Skeletal muscle cell (primary cell): ENCODE measurements at regions not wholly inside any gene's neighbourhood (a gene's known extent, or its start where the extent isn't known, plus 50 kb on each side); places are given as distances from the start of the nearest gene placed in this dataset.
"Not testable (repeated sequence)": the region's sequence is repeated elsewhere in the genome, so short reads cannot be mapped to it uniquely, and the experiment has no call there.

Experiments used
- DNase-seq: peaks from one replicate; pipeline ENCODE4 v3.0.0-alpha.2; 2010; ENCODE audit warnings: low read depth
- H3K4me3 ChIP-seq: 2 replicates; pipeline ENCODE4 v1.5.1; 2011; ENCODE audit warnings: low read depth, mild to moderate bottlenecking, control low read depth, low read length, moderate library complexity

- not testable (repeated sequence) for DNase-seq, H3K4me3 ChIP-seq
Observed at GRCh38 chr12:58337539-58337938, 396.2 kb downstream of the ATP23 start.

GRCh38 chr12:58341791-58342190 lies 400.4 kb downstream of the ATP23 start:
- no peak overlapping the region for H3K4me3 ChIP-seq
- peak; percentile 75 for DNase-seq

GRCh38 chr12:58342736-58343135 lies 401.4 kb downstream of the ATP23 start:
- H3K4me3 ChIP-seq = no peak overlapping the region
- no peak for DNase-seq

GRCh38 chr12:58346032-58346632 lies 404.8 kb downstream of the ATP23 start:
- no peak overlapping the region for H3K4me3 ChIP-seq
- DNase-seq = no peak

GRCh38 chr12:58347188-58347587 lies 405.8 kb downstream of the ATP23 start:
- no peak for DNase-seq
- no peak overlapping the region for H3K4me3 ChIP-seq

GRCh38 chr12:58347691-58348090 lies 406.3 kb downstream of the ATP23 start:
- H3K4me3 ChIP-seq = no peak overlapping the region
- DNase-seq = no peak

GRCh38 chr12:58349161-58349560 lies 407.8 kb downstream of the ATP23 start:
- DNase-seq = no peak
- no peak overlapping the region for H3K4me3 ChIP-seq

GRCh38 chr12:58356794-58357193 lies 415.4 kb downstream of the ATP23 start:
- DNase-seq = no peak
- no peak overlapping the region for H3K4me3 ChIP-seq

GRCh38 chr12:58357511-58357910 lies 416.1 kb downstream of the ATP23 start:
- no peak overlapping the region for H3K4me3 ChIP-seq
- no peak for DNase-seq

GRCh38 chr12:58358369-58358768 lies 417.0 kb downstream of the ATP23 start:
- no peak for DNase-seq
- H3K4me3 ChIP-seq = no peak overlapping the region

GRCh38 chr12:58359084-58359483 lies 417.7 kb downstream of the ATP23 start:
- DNase-seq = no peak
- no peak overlapping the region for H3K4me3 ChIP-seq

GRCh38 chr12:58361056-58361455 lies 419.7 kb downstream of the ATP23 start:
- no peak overlapping the region for H3K4me3 ChIP-seq
- DNase-seq = no peak

- H3K4me3 ChIP-seq = no peak overlapping the region
- no peak for DNase-seq
Observed at GRCh38 chr12:58363971-58364370, 422.6 kb downstream of the ATP23 start.

GRCh38 chr12:58364389-58365086 lies 423.2 kb downstream of the ATP23 start:
- DNase-seq = peak; percentile 98
- H3K4me3 ChIP-seq = no peak overlapping the region

- H3K4me3 ChIP-seq = no peak overlapping the region
- no peak for DNase-seq
Observed at GRCh38 chr12:58365087-58365390, 423.7 kb downstream of the ATP23 start.

GRCh38 chr12:58367041-58367440 lies 425.7 kb downstream of the ATP23 start:
- no peak overlapping the region for H3K4me3 ChIP-seq
- DNase-seq = no peak

- H3K4me3 ChIP-seq = no peak overlapping the region
- no peak for DNase-seq
Observed at GRCh38 chr12:58368001-58368400, 426.6 kb downstream of the ATP23 start.

- no peak for DNase-seq
Observed at GRCh38 chr12:58369576-58369975, 428.2 kb downstream of the ATP23 start.

GRCh38 chr12:58372298-58372697 lies 430.9 kb downstream of the ATP23 start:
- DNase-seq = no peak

More at GRCh38 chr12:58369576-58369975, 428.2 kb downstream of the ATP23 start:
- H3K4me3 ChIP-seq = no peak overlapping the region

GRCh38 chr12:58378028-58378427 lies 436.7 kb downstream of the ATP23 start:
- DNase-seq = peak; percentile 12
- H3K4me3 ChIP-seq = no peak overlapping the region

More at GRCh38 chr12:58372298-58372697, 430.9 kb downstream of the ATP23 start:
- H3K4me3 ChIP-seq = no peak overlapping the region

- DNase-seq = no peak
- no peak overlapping the region for H3K4me3 ChIP-seq
Observed at GRCh38 chr12:58381546-58381945, 440.2 kb downstream of the ATP23 start.
